HG03280 (cell line): ENCODE measurements at regions not wholly inside any gene's neighbourhood (a gene's known extent, or its start where the extent isn't known, plus 50 kb on each side); places are given as distances from the start of the nearest gene placed in this dataset.

ENCODE experiments used
- ATAC-seq: cut with Tn5 transposase; IDR thresholded peaks from one replicate; pipeline ENCODE4 v1.9.1; 2021; ENCODE audit warnings: mild to moderate bottlenecking, moderate library complexity; ENCODE audit not compliant: unreplicated experiment

DNA sequence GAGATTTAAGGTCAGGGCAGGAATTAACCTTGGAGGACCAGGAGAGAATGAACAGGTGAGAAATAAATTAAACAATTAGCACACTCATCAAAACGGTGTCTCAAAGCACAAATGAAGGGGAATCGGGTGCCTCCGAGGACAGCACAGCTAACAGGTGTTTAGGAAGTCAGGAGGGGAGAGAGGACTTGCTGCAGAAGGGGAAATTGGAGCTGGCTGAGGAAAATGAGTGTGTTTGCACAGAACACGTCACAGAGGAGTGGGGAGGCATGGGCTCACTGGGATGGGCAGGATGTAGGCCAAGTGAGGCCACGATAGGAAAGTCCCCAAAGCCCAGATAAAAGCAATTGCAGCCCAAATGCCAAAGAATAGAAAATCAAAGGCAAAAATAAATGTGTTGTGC, 121.7 kb downstream of the ZNF664 start:
- no peak for ATAC-seq

DNA sequence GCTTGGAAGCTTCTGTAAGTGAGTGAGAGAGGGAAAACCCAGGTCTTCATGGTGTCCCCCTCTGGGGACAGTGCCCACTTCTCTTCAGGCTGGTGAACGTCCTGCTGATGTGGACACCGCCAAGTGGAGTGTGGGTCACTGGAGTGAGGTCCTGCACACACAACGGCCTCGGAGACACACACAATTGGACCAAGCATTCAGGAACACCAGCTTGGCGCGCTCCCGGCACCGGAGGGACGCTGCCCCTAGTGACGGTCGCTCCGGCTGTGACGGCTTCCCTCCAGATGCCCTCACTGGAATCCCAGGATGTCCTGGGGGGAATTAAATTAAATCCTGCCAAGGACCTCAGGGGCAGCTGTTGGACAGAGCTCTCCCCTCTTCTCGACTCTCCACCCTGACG, 123.1 kb downstream of the ZNF664 start:
- ATAC-seq, result no peak

DNA sequence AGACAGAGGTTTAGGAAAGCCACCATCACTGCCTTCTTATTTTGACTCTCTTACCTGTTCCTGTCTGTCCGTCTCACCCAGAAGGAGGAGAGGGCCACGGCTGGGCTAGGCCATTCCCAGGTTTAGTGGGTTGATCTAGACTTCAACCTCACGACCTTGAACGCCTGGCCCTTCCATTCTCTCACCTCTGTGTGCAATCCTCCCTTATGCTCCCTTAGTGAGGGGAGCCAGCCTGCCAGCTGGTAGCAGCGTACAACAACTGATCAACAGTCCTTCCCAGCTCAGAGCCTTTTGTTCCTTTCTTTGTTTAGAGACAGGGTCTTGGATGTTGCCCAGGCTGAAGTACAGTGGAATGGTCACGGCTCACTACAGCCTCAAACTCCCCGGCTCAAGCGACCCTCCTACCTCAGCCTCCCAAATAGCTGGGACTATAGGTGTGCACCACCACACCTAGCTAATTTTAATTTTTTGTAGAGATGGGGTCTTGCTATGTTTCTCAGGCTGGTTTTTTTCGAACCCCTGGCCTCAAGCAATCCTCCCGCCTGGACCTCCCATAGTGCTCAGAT, 123.9 kb downstream of the ZNF664 start:
- no peak for ATAC-seq

DNA sequence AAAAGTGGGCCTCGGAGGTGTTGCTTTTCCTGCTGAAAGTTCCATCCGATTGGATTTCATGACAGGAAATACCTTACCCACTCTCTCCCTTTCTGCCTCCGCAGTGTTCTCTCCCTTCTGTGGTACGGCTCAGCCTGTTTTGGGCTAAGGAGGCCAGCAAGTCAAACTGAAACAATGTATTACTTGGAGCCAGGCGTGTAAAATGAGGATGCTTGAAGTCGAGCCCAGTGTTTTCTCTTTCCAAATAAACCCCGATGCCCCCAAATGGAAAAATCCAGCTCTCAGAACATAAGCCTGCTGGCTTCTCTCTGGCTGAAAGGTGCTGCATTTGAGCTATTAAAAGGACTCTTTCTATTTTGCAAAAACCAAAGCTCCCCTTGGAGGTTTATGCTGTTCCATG, 124.7 kb downstream of the ZNF664 start:
- ATAC-seq, result no peak

DNA sequence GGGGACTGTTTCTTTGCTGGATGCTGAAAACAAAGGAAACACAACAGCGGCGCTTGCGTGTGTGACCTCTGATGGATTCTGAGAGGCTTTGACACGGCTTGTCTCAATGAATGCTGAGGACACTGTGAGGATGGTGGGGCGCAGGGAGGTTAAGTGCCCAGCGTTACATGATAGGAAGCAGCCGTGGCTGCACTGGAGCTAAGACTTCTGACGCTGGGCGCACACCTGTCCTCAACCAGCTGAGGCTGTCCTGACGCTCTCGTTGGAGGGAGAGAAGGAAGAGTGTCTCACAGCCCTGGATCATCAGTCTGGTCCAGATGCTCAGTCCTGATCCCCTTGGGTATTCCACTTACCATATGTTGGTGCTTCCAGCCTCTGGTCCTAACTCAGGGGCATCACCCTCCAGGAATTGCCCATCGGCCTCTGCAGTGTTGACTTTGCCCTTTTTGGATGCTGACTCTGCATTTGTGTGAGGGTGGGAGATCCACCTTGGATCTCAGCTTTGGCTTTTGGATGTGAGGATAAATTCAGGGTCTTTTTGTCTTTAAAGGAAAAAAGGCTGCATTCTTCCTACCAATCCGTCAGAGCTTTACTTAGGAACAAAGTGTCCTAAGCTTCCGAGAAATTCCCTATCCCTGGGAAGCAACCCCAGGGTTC, 125.2 kb downstream of the ZNF664 start:
- ATAC-seq, result no peak

DNA sequence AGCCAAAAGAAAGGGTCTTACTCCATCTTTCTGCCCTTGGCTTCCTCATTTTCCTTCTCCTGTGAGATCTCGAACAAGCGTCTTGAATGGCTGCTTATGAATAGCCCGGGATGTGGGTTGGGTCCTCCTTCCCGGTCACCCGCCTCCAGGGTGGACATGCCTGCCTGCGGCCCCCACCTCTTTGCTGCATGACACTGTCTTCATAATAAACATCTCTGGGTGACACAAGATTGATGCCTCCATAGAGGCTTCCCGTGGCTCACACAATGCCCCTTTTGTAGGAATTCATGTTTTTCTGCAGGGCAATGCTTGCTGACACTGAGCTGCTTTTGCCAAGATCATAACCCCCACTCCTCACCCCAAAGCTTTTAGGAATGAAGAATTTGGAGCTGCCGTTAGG, 125.9 kb downstream of the ZNF664 start:
- ATAC-seq, result no peak

DNA sequence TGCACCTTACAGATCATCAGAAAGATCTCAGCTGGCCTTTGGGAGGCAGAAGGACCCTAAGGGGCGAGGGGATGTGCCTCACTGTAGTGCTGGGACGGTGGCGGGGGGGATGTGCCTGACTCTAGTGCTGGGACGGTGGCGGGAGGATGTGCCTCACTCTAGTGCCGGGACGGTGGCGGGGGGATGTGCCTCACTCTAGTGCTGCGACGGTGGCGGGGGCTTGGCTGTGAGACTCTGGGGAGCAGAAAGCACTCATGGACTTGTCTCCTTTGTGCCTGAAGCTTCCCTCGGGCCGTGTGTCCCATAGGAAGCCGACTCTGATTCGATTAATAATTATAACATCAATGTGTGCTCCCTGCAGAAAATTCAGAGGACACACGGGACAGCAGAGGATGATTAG, 126.6 kb downstream of the ZNF664 start:
- ATAC-seq, result no peak

DNA sequence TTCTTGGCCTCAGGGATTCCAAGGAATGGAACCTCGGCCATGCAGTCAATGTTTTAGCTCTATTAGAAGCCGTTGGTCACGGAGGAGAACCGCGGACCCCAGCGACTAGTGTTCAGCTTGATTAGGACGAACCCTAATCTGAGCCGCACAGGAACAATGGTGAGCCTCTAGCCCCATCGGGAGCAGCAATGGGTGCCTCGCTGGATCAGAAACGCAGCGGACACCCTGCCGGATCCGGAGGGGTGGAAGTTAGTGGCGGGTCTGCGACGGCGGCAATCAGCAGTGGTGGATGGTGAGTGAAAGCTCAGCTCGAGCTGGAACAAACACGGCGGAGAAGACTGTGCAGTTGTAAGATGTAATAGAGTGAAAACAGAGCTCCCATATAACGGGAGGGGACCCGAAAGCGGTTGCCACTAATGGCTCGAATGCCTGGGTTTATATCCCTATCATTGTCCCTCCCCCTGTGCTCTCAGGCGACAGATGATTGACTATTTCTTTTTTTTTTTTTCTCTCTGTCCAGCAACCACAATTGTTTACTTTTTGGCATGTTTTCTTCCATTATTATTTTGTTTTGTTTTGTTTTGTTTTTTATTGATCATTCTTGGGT, 127.7 kb downstream of the ZNF664 start:
- no peak for ATAC-seq

DNA sequence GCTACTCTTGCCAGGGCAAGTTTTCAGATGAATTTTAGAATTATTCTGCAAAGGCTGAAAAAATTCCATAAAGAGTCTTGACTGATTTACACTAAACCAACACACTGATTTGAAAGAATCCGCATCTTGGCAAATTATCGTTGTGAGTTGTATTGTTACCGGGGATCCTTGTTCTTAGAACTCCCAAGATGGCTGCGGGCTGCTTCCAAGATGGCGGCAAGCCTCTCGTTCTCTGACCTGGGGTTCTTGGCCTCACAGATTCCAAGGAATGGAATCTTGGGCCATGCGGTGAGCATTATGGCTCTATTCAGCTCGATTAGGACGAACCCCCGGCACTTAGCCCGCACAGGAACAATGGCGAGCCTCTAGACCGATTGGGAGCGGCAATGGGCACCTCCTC, 132.5 kb downstream of the ZNF664 start:
- ATAC-seq, result no peak

DNA sequence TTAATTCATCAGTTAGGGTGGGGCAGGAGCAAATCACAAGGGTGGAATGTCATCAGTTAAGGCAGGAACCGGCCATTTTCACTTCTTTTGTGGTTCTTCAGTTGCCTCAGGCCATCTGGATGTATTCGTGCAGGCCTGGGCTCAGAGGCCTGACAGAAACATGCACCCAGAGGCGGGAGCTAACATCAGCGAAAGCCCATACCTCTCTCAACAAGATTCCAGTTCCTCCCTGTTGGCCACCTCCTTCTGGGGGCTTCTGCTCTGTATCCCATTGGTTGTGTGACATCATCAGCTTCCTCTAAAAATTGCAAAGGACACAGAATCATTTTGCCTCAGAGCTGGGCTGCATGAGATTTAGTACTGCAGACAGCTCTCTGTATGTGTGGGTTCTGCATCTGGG, 134.3 kb downstream of the ZNF664 start:
- no peak for ATAC-seq

DNA sequence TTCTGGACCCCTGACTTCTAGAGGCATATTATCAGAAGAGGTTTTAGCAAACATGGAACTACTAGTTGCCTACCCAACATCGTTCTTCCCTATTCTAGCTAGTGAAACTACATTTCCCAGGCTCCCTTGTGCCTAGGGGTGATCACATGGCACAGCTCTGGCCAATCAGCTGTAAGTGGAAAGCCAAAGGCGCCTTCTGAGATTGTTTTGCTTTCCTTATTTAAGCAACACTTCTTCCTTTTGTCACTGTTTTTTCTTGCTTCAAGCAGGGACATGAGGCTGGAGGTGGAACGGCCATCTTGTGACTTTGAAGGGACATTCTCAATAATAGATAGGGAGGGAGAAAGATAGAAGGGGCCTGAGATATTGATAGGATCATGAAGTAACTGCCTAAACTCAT, 136.7 kb downstream of the ZNF664 start:
- ATAC-seq, result no peak

DNA sequence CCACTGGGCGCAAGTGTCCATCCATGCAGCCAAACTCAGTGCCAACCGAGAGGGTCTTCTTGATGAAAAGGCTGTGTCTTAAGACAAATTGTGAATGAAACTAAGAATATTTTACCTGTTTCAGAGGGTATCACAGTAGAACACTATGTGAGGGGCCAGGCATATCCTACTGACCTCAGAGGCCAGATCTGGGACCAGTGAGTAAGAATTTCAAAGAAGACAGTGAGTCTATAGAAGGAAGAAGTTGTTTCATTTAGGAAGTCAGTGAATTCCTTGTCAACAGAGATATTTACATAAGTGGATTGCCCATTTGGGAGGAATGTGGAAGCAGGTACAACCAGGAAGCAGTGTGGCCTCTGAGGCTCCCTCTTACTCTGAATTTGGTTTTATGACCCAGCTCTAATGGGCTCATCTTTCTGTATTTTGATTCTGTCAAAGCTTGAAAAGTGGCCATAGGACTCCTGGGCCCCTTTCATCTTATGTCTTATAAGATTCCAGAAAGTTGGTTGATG, 137.4 kb downstream of the ZNF664 start:
- no peak for ATAC-seq

DNA sequence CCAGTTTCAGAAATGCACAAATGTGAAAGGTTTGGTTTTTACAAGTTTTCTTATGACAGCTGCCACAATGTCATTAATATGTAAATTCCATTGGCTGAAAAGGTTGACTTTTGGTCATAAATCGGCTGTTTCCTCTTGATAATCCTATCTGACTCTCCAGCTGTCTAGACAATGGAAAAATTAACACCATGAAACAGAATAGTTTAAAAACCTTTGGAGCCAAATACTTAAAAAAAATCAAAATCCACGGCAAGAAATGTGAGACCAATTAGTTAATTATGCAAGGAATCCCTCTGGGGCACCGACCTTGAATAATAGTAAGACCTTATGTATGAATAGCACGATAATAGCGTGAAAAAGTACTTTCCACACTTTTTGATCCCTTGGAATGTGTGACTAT, 138.0 kb downstream of the ZNF664 start:
- ATAC-seq, result no peak

DNA sequence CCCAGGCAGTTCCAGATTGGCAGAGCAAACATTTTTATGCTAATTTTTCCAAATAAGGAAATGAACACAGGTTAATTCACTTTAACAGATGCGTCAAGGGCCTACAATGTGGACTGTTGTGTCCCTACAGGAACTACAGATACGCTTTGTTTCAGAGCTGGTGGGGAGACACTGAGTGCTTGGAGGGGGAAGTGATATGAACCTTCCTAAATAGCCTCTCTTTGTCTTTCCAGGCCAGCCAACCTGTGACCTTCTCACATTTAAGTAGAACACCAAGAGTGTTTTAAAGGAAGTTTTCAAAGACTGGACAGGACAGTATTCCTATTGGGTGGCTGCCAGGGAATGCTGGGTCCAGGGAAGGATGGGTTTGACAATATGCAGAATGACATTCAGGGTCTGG, 141.3 kb downstream of the ZNF664 start:
- no peak for ATAC-seq

DNA sequence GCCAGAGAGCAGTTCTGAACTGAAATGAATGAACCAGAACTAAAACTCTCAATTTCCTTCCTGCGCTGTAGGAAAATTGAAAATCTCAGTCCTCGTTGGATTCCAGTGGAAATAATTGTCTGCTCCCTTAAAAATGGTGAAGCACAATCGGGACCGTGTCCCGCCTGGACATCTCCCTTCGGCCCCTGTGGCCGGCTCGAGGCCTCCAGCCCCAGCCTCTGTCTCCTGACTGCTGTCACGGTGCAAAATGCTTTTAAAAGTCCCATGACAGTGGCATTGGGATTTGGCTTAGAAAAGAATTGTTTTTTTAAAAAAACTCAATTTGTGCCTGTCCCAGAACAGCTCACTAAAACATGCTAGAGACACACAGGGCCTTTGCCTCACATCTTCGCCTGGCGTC, 142.5 kb downstream of the ZNF664 start:
- ATAC-seq, result no peak

DNA sequence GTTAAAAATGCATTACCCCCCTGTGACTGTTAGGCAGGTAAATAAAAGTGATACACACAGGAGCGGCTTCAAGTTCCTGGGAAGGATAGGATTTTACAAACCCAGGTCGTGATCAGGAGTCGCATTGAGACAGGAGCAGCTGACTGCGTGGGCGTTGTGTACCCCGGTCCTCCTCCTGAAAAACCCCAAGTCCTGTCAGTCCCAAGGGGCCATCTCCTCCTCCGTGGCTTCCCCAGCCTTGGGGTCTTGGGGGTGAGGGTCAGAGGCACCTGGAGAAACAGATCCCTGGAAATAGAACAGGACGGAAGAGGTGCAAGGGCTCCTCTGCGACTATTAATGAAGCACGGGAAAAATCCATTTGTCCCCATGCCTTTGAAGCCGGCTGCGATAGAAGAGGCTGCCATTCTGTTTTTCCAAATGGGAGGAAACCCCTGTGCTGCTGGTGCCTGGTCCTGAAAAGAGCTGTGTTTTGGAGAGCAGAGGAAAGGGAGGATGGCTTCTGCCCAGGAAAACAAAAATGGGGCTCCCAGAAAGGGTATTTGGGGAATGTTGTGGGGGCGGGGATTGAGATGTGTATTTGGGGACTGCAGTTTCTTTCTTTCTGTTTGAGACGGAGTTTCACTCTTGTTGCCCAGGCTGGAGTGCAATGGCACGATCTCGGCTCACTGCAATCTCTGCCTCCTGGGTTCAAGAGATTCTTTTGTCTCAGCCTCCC, 143.1 kb downstream of the ZNF664 start:
- ATAC-seq, result no peak

DNA sequence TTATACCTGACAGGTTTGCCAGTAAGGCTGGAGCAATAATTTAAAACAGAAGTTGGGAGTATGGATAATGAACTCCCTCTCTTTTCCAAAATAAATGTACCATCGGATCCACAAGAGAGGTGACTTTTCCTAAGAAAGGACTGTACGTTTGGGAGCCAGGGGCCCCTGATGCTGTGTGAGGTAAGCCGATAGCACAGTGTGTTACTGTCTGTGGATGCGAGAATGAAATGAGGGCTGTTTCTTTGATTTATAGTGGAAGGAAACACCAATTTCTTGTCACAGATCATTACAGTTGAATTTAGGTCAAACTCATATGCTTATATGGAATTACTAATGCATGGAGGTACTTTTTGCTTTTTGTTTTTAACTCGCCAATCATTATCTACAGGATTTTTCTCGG, 147.7 kb downstream of the ZNF664 start:
- ATAC-seq, result no peak

DNA sequence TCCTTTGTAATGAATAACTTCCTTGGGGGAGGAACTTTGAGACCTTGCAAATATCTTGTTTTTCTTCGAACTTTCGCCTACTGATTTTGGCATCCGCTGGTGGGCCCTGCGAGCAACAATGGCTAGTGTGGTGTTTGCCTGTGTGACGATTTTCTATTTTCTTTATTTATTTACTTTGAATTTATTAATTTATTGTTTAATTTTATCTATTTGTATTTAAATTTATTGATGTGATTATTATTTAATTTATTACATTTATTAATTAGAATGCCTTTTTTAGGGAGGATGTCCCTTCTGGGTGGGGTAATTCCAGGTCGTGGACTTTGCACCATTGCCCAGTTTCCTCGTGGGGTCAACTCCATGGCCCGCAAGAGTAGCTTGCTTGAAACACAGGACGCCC, 149.7 kb downstream of the ZNF664 start:
- ATAC-seq, result no peak

DNA sequence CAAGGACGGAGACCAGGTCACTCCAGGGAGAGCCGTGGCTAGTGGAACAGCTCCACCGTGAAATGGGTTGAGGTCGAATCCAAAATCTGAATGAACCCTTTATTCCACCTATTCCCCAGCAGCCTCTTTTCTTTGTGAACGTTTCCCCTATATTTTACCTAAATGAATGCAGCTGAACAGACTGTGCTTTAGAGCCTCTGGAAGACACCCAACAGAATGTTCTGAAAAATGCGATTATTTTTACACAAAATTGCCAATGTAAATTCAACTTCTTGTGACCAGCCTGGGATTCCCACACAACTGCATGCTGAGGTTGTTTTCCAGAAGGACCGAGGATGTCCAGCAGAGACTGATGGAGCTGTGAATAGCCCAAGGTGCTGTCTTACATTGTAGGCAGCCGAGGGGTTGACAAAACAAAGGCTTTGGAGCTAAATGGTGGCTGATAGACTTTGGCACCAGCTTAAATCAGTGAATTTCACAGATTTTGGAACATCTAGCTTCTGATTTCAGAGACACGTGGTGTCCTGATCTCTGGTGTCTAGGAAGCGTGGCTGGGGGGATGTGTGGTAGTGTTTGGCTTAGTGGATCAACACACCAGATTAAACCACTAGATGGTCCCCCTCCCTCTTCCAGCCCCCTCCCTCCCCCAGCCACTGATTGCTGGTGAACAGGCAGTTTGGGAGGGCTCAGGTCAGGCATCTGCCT, 150.4 kb downstream of the ZNF664 start:
- ATAC-seq, result no peak

DNA sequence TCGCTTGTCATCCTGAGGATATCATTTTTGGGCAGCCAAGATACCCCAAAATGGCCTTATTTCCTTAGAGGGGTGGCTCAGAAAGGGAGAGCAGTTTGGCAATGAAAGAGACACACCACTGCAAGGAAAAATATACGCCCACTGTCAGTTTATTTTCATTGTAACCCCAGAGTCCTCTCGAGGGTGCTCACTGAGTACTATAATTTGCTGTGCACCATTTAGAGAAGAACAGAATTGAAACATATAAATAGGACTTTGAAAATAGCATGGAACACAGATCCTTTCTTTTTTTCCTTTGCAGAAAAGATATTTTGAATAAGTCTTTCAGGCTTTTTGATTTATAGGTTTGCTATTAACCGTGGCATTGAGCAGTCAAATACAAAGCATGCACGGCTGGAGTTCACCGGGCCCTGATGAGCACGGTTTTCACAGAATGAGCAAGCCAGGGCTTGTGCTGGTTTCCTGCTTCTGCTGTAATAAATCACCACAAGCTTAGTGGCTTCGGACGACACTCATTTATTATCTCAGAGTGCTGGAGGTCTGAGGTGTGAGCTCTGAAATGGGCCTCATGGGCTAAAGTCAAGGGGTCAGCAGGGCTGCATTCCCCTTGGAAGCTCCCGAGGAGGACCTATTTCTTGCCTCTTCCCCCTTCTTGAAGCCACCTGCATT, 152.3 kb downstream of the ZNF664 start:
- ATAC-seq, result peak; percentile 50
